Sigmoid colon (tissue), 6 donors: ENCODE measurements at regions not wholly inside any gene's neighbourhood (a gene's known extent, or its start where the extent isn't known, plus 50 kb on each side); places are given as distances from the start of the nearest gene placed in this dataset.

Experiments used
- DNase-seq: peaks from one replicate; pipeline ENCODE4 v3.0.0-alpha.2; 2019
- H3K27ac ChIP-seq, 4 donors: fragments of 200-600 bp; sonication (generic); one replicate each; pipeline ENCODE4 v1.5.1; 2016 to 2019; ENCODE audit warnings: mild to moderate bottlenecking in 1 of 4
- H3K27me3 ChIP-seq, 3 donors: fragments of 200-600 bp; sonication (generic); one replicate each; pipeline ENCODE4 v1.5.1; 2019; ENCODE audit warnings: mild to moderate bottlenecking in 1 of 3
- H3K36me3 ChIP-seq, 4 donors: fragments of 200-600 bp; sonication (generic); one replicate each; pipeline ENCODE4 v1.5.1; 2016 to 2019
- H3K4me1 ChIP-seq, 4 donors: fragments of 200-600 bp; sonication (generic); one replicate each; pipeline ENCODE4 v1.5.1; 2017 to 2019
- H3K4me3 ChIP-seq, 4 donors: fragments of 200-600 bp; sonication (generic); one replicate each; pipeline ENCODE4 v1.5.1; 2017 to 2019; ENCODE audit warnings: mild to moderate bottlenecking in 2 of 4, moderate library complexity in 1 of 4
- H3K9me3 ChIP-seq, 4 donors: fragments of 200-600 bp in 3 of 4; sonication (generic) in 3 of 4; one replicate each; pipeline versions ENCODE4 v1.5.1 to v1.6.1; 2013 to 2019
- CTCF ChIP-seq, 4 experiments: fragments of 450-650 bp in 3 of 4; fragments of 200-600 bp in 1 of 4; IDR thresholded peaks; one replicate each; pipeline ENCODE4 v1.5.1; 2016 to 2019; ENCODE audit warnings: antibody characterized with exemption in 4 of 4, mild to moderate bottlenecking in 3 of 4, moderate library complexity in 2 of 4
- EP300 ChIP-seq, 4 donors: sonication (generic); formaldehyde crosslinking; IDR thresholded peaks; one replicate each; pipeline ENCODE4 v1.6.1; 2017; ENCODE audit warnings: antibody characterized with exemption in 4 of 4
- POLR2A ChIP-seq, 2 donors: fragments of 450-650 bp; IDR thresholded peaks; one replicate each; pipeline ENCODE4 v1.6.1; 2016; ENCODE audit warnings: antibody characterized with exemption in 2 of 2, mild to moderate bottlenecking in 2 of 2, moderate library complexity in 2 of 2
- POLR2AphosphoS5 ChIP-seq, 4 donors: sonication (generic); formaldehyde crosslinking; IDR thresholded peaks; one replicate each; pipeline ENCODE4 v1.6.1; 2017; ENCODE audit warnings: antibody characterized with exemption in 4 of 4
- WGBS, 2 donors: extraction: QIAGEN DNeasy Blood & Tissue Kit; methylation state at CpG; one replicate each; pipeline ENCODE4 v1.1.7; 2013; 5-methylcytosine and 5-hydroxymethylcytosine counted together
- intact Hi-C: fragments of 100-400 bp; cut with DNase I; formaldehyde crosslinking; loops from one replicate; pipeline ENCODE4 v1.15.1; 2023
- donor health status: healthy with polysubstance abuse.
- donor health status: healthy.

GRCh38 chr13:100898431-100898830 is 223.8 kb upstream of the TMTC4 start:
- 68 to 74% methylated on average over 1 of the region's 1 CpG for WGBS, 2 donors
- TF ChIP-seq POLR2AphosphoS5 (IDR thresholded peaks at IDR 0.05) (no peak), POLR2A (IDR thresholded peaks at IDR 0.05) (no peak), CTCF (IDR thresholded peaks at IDR 0.05) (no peak), EP300 (IDR thresholded peaks at IDR 0.05) (no peak)
- no peak overlapping the region for H3K27ac ChIP-seq
- no peaks in the 10 kb centered on the region for H3K4me1 ChIP-seq
- no peaks in the 10 kb centered on the region for H3K27me3 ChIP-seq
- intact Hi-C loops, result no loop called here
- no peak overlapping the region for H3K4me3 ChIP-seq
- no peak for DNase-seq
- H3K9me3 ChIP-seq, result no peaks in the 10 kb centered on the region
- no peaks in the 10 kb centered on the region for H3K36me3 ChIP-seq

- no peaks in the 10 kb centered on the region for H3K9me3 ChIP-seq
- WGBS, 2 donors, result 22 to 34% methylated on average over 2 of the region's 2 CpGs
- H3K4me1 ChIP-seq, result no peaks in the 10 kb centered on the region
- DNase-seq, result no peak
- no peaks in the 10 kb centered on the region for H3K36me3 ChIP-seq
- H3K4me3 ChIP-seq, result no peak overlapping the region
- intact Hi-C loops, result no loop called here
- TF ChIP-seq EP300 (IDR thresholded peaks at IDR 0.05), result no peak
- TF ChIP-seq POLR2A (IDR thresholded peaks at IDR 0.05), result no peak
- TF ChIP-seq POLR2AphosphoS5 (IDR thresholded peaks at IDR 0.05), result no peak
- no peak for TF ChIP-seq CTCF (IDR thresholded peaks at IDR 0.05)
- H3K27ac ChIP-seq, result no peak overlapping the region
- no peaks in the 10 kb centered on the region for H3K27me3 ChIP-seq
Measured at GRCh38 chr13:100895651-100896050, 221.1 kb upstream of the TMTC4 start.

GRCh38 chr13:100892981-100893380 is 218.4 kb upstream of the TMTC4 start:
- no peak for DNase-seq
- Histone ChIP-seq H3K4me3 (no peak overlapping the region), H3K4me1 (no peaks in the 10 kb centered on the region), H3K9me3 (no peaks in the 10 kb centered on the region), H3K27ac (no peak overlapping the region), H3K27me3 (no peaks in the 10 kb centered on the region), H3K36me3 (no peaks in the 10 kb centered on the region)
- WGBS, 2 donors, result 28 to 45% methylated on average over 2 of the region's 2 CpGs
- TF ChIP-seq CTCF (IDR thresholded peaks at IDR 0.05) (no peak), POLR2AphosphoS5 (IDR thresholded peaks at IDR 0.05) (no peak), POLR2A (IDR thresholded peaks at IDR 0.05) (no peak), EP300 (IDR thresholded peaks at IDR 0.05) (no peak)
- intact Hi-C loops, result no loop called here

- intact Hi-C loops, result no loop called here
- 75 to 87% methylated on average over 3 of the region's 3 CpGs for WGBS, 2 donors
- Histone ChIP-seq H3K9me3 (no peaks in the 10 kb centered on the region), H3K27me3 (no peaks in the 10 kb centered on the region), H3K4me1 (no peaks in the 10 kb centered on the region), H3K36me3 (no peaks in the 10 kb centered on the region), H3K4me3 (no peak overlapping the region), H3K27ac (no peak overlapping the region)
- no peak for DNase-seq
- no peak for TF ChIP-seq CTCF (IDR thresholded peaks at IDR 0.05)
- no peak for TF ChIP-seq POLR2AphosphoS5 (IDR thresholded peaks at IDR 0.05)
- TF ChIP-seq EP300 (IDR thresholded peaks at IDR 0.05), result no peak
- TF ChIP-seq POLR2A (IDR thresholded peaks at IDR 0.05), result no peak
Measured at GRCh38 chr13:100890645-100891044, 216.1 kb upstream of the TMTC4 start.

- H3K27me3 ChIP-seq, result no peaks in the 10 kb centered on the region
- H3K4me1 ChIP-seq, result no peaks in the 10 kb centered on the region
- TF ChIP-seq POLR2AphosphoS5 (IDR thresholded peaks at IDR 0.05), result no peak
- TF ChIP-seq CTCF (IDR thresholded peaks at IDR 0.05), result no peak
- no peak for TF ChIP-seq EP300 (IDR thresholded peaks at IDR 0.05)
- no peak for TF ChIP-seq POLR2A (IDR thresholded peaks at IDR 0.05)
- H3K4me3 ChIP-seq, result no peak overlapping the region
- intact Hi-C loops, result no loop called here
- DNase-seq, result no peak
- WGBS, 2 donors, result 67 to 82% methylated on average over 1 of the region's 1 CpG
- H3K27ac ChIP-seq, result no peak overlapping the region
- H3K36me3 ChIP-seq, result no peaks in the 10 kb centered on the region
- H3K9me3 ChIP-seq, result no peaks in the 10 kb centered on the region
Measured at GRCh38 chr13:100887729-100888151, 213.1 kb upstream of the TMTC4 start.
